Neural cell (in vitro differentiated cells): ENCODE measurements at regions not wholly inside any gene's neighbourhood (a gene's known extent, or its start where the extent isn't known, plus 50 kb on each side); places are given as distances from the start of the nearest gene placed in this dataset.

Source experiments
- H2AFZ ChIP-seq: fragments of 200-600, 300-800 bp; sonication (generic), shearing (Covaris generic); 2 replicates; pipeline ENCODE4 v1.6.0; 2014; ENCODE audit warnings: low read depth, mild to moderate bottlenecking, antibody characterized with exemption, low read length, moderate library complexity
- H3F3A ChIP-seq: fragments of 200-600 bp; shearing (Covaris generic); 2 replicates; pipeline ENCODE4 v1.6.1; 2016; ENCODE audit warnings: mild to moderate bottlenecking, moderate library complexity, mixed read lengths, antibody characterized with exemption, low read length; ENCODE audit not compliant: insufficient read depth, poor library complexity, severe bottlenecking
- H3K27ac ChIP-seq: fragments of 200-600, 300-800 bp; sonication (generic), shearing (Covaris generic); 2 replicates; pipeline ENCODE4 v1.5.1; 2014; ENCODE audit warnings: mild to moderate bottlenecking, low read length, moderate library complexity
- H3K27me3 ChIP-seq: fragments of 300-800, 200-600 bp; sonication (generic), shearing (Covaris generic); 2 replicates; pipeline ENCODE4 v1.6.0; 2014; ENCODE audit warnings: mild to moderate bottlenecking, low read depth, low read length, moderate library complexity; ENCODE audit not compliant: insufficient read depth
- H3K36me3 ChIP-seq: fragments of 300-800, 200-600 bp; sonication (generic), shearing (Covaris generic); 2 replicates; pipeline ENCODE4 v1.5.1; 2014; ENCODE audit warnings: mild to moderate bottlenecking, antibody characterized with exemption, low read length, moderate library complexity; ENCODE audit not compliant: insufficient read depth
- H3K4me2 ChIP-seq: fragments of 300-800, 200-600 bp; sonication (generic), shearing (Covaris generic); 2 replicates; pipeline ENCODE4 v1.6.0; 2014; ENCODE audit warnings: mild to moderate bottlenecking, low read length
- H3K4me3 ChIP-seq: fragments of 300-800, 200-600 bp; sonication (generic), shearing (Covaris generic); 2 replicates; pipeline ENCODE4 v1.5.1; 2014; ENCODE audit warnings: mild to moderate bottlenecking, low read length, moderate library complexity
- H3K79me2 ChIP-seq: fragments of 200-600 bp; shearing (Covaris generic); replicated peaks from 2 replicates; pipeline ENCODE4 v1.6.0; 2014; ENCODE audit warnings: mild to moderate bottlenecking, low read length, moderate library complexity; ENCODE audit not compliant: insufficient read depth
- H3K9ac ChIP-seq: fragments of 300-800, 200-600 bp; sonication (generic), shearing (Covaris generic); 2 replicates; pipeline ENCODE4 v1.6.1; 2016; ENCODE audit warnings: mild to moderate bottlenecking, low read length, mixed read lengths
- H3K9me2 ChIP-seq: fragments of 200-600 bp; shearing (Covaris generic); 2 replicates; pipeline ENCODE4 v1.6.1; 2016; ENCODE audit warnings: mild to moderate bottlenecking, low read length, mixed read lengths; ENCODE audit not compliant: insufficient read depth
- H3K9me3 ChIP-seq: fragments of 200-600, 300-800 bp; sonication (generic), shearing (Covaris generic); 2 replicates; pipeline ENCODE4 v1.6.1; 2016; ENCODE audit warnings: mild to moderate bottlenecking, mixed run types, low read length, moderate library complexity, mixed read lengths
- H4K20me1 ChIP-seq: fragments of 200-600 bp; shearing (Covaris generic); 2 replicates; pipeline ENCODE4 v1.6.1; 2016; ENCODE audit warnings: mild to moderate bottlenecking, mixed run types; ENCODE audit not compliant: insufficient read depth
- CTCF ChIP-seq: fragments of 450-650 bp; IDR thresholded peaks from 2 replicates; pipeline ENCODE4 v1.5.1; 2014; ENCODE audit warnings: antibody characterized with exemption, mild to moderate bottlenecking, moderate library complexity; ENCODE audit not compliant: poor library complexity, severe bottlenecking
- EP300 ChIP-seq: fragments of 450-650 bp; conservative IDR thresholded peaks from 2 replicates; pipeline ENCODE4 v1.6.1; 2014; ENCODE audit warnings: antibody characterized with exemption, mild to moderate bottlenecking, moderate library complexity; ENCODE audit not compliant: poor library complexity, severe bottlenecking
- EZH2 ChIP-seq: fragments of 200-600, 300-800 bp; shearing (Covaris generic), sonication (generic); IDR thresholded peaks from 2 replicates; pipeline ENCODE4 v1.6.1; 2014; ENCODE audit warnings: antibody characterized with exemption, low read length, borderline replicate concordance, mild to moderate bottlenecking; ENCODE audit not compliant: insufficient read depth, poor library complexity, severe bottlenecking
- MXI1 ChIP-seq: fragments of 450-650 bp; conservative IDR thresholded peaks from 2 replicates; pipeline ENCODE4 v1.6.1; 2014; ENCODE audit warnings: antibody characterized with exemption, mild to moderate bottlenecking; ENCODE audit not compliant: poor library complexity, severe bottlenecking
- POLR2AphosphoS5 ChIP-seq: IDR thresholded peaks from 2 replicates; pipeline ENCODE4 v1.6.1; 2012
- RAD21 ChIP-seq: fragments of 450-650 bp; conservative IDR thresholded peaks from 2 replicates; pipeline ENCODE4 v1.6.1; 2014; ENCODE audit warnings: antibody characterized with exemption, mild to moderate bottlenecking, moderate library complexity
- REST ChIP-seq: IDR thresholded peaks from 2 replicates; pipeline ENCODE4 v1.6.1; 2012; ENCODE audit warnings: borderline replicate concordance
- SMC3 ChIP-seq: fragments of 450-650 bp; conservative IDR thresholded peaks from 2 replicates; pipeline ENCODE4 v1.6.1; 2014; ENCODE audit warnings: antibody characterized with exemption, mild to moderate bottlenecking, moderate library complexity; ENCODE audit not compliant: poor library complexity
- TAF1 ChIP-seq: IDR thresholded peaks from 2 replicates; pipeline ENCODE4 v1.6.1; 2012; ENCODE audit warnings: low read depth

- H3K79me2 ChIP-seq: no peaks in the 10 kb centered on the region
- no peaks in the 10 kb centered on the region for H3K36me3 ChIP-seq
- H4K20me1 ChIP-seq: no peaks in the 10 kb centered on the region
- H3F3A ChIP-seq: no peaks in the 10 kb centered on the region
- TF ChIP-seq CTCF (no peak), SMC3 (no peak), POLR2AphosphoS5 (no peak), MXI1 (no peak)
- no peak overlapping the region for H3K27ac ChIP-seq
- H3K9me3 ChIP-seq: peaks cover 8% of the 10 kb centered on the region
- no peak overlapping the region for H2AFZ ChIP-seq
- H3K27me3 ChIP-seq: no peaks in the 10 kb centered on the region
- H3K4me2 ChIP-seq: no peak overlapping the region
- no peaks in the 10 kb centered on the region for H3K9me2 ChIP-seq
- H3K9ac ChIP-seq: no peak overlapping the region
- no peak overlapping the region for H3K4me3 ChIP-seq
These were observed 1024.1 kb downstream of the TMTC2 start for GRCh38 chr12:83710851-83711250.

GRCh38 chr12:83709899-83710298 lies 1023.2 kb downstream of the TMTC2 start:
- Histone ChIP-seq H4K20me1 (no peaks in the 10 kb centered on the region), H3F3A (no peaks in the 10 kb centered on the region), H3K9me2 (no peaks in the 10 kb centered on the region), H3K4me3 (no peak overlapping the region), H3K79me2 (no peaks in the 10 kb centered on the region), H3K9ac (no peak overlapping the region), H3K36me3 (no peaks in the 10 kb centered on the region), H3K4me2 (no peak overlapping the region), H3K27me3 (no peaks in the 10 kb centered on the region), H3K27ac (no peak overlapping the region), H3K9me3 (peaks cover 8% of the 10 kb centered on the region), H2AFZ (no peak overlapping the region)
- TF ChIP-seq EP300: no peak
- no peak for TF ChIP-seq CTCF
- no peak for TF ChIP-seq REST
- TF ChIP-seq RAD21: no peak
- TF ChIP-seq POLR2AphosphoS5: no peak
- no peak for TF ChIP-seq SMC3
- no peak for TF ChIP-seq EZH2
- TF ChIP-seq MXI1: no peak
- no peak for TF ChIP-seq TAF1
